ENCODE measurements at regions not wholly inside any gene's neighbourhood (a gene's known extent, or its start where the extent isn't known, plus 50 kb on each side); places are given as distances from the start of the nearest gene placed in this dataset.

GRCh38 chr2:58539973-58540372 lies 298.8 kb upstream of the FANCL start:
- H3K9ac ChIP-seq (replicated peaks in 1 of 4; ENCODE audit: extremely low read depth in 1 of 4, low read depth in 3 of 4, low read length in 3 of 4) = peak overlapping the region in 1 of 4 experiments; percentile 49; a peak in 2 of 7 replicates
- H4K5ac ChIP-seq (ENCODE audit: insufficient read length, low read depth, low read length) = peak overlapping the region; percentile 99
- H3K4ac ChIP-seq (replicated peaks; ENCODE audit: insufficient read length, low read depth, low read length) = no peak overlapping the region
- no peaks in the 10 kb centered on the region for H3K79me1 ChIP-seq (ENCODE audit: low read depth, low read length)
- H3K23me2 ChIP-seq (ENCODE audit: low read depth, low read length) = 0 out of 2 replicates have a peak, but pooled peaks cover 2% of the 10 kb centered on the region
- H4K20me1 ChIP-seq (replicated peaks in 1 of 2; ENCODE audit: control insufficient read depth in 1 of 2, insufficient read depth in 2 of 2, low read length in 2 of 2) = no peaks in the 10 kb centered on the region
- peak overlapping the region; percentile 92; the same call in 1 of the 2 replicates for H3K27ac ChIP-seq (ENCODE audit: low read depth, low read length)
- CTCF ChIA-PET (ENCODE audit: partially characterized antibody) = interaction anchor here (0.8 kb wide), 1 partner anchor 14 kb away, joined by 4 read pairs; no protein-coding TSS in a partner anchor
- FAIRE-seq = peak; percentile 95
- H2BK120ac ChIP-seq (replicated peaks; ENCODE audit: low read depth, low read length) = no peak overlapping the region
- H3K56ac ChIP-seq (replicated peaks; ENCODE audit: insufficient read length, low read depth, low read length) = no peak overlapping the region
- no peak overlapping the region for H2BK20ac ChIP-seq (ENCODE audit: low read length)
- 2% methylated on average over 4 of the region's 4 CpGs; no CpG with 5 or more reads in 1 of the 2 experiments for WGBS, 2 experiments (ENCODE audit: extremely low coverage in 1 of 2, insufficient coverage in 1 of 2, insufficient read length in 1 of 2, insufficient replicate concordance in 2 of 2, low coverage in 1 of 2, low lambda C conversion rate in 2 of 2, missing lambda C conversion rate in 1 of 2)
- no peaks in the 10 kb centered on the region for H3K36me3 ChIP-seq (ENCODE audit: control insufficient read depth in 2 of 4, insufficient read depth in 4 of 4, low read length in 3 of 4)
- no peaks in the 10 kb centered on the region for H3K79me2 ChIP-seq (ENCODE audit: control insufficient read depth in 1 of 2, insufficient read depth in 2 of 2, low read length in 2 of 2)
- H3K14ac ChIP-seq (ENCODE audit: insufficient read length) = no peak overlapping the region
- H4K91ac ChIP-seq (replicated peaks; ENCODE audit: insufficient read length, low read length) = no peak overlapping the region
- no peaks in the 10 kb centered on the region for H3K27me3 ChIP-seq (replicated peaks in 1 of 4; ENCODE audit: control insufficient read depth in 3 of 4, extremely low read depth in 1 of 4, insufficient read depth in 3 of 4, low read length in 3 of 4)
- no peak overlapping the region for H3K23ac ChIP-seq (ENCODE audit: insufficient read length)
- POLR2A ChIA-PET (ENCODE audit: partially characterized antibody) = interaction anchor here (1.0 to 1.8 kb wide), 4 partner anchors 10 to 84 kb away, joined by 3 to 5 read pairs (median 4); no protein-coding TSS in a partner anchor
- H4K8ac ChIP-seq (ENCODE audit: extremely low read depth, insufficient read depth, low read length) = no peak overlapping the region
- no peak overlapping the region; the same call in 1 of the 2 replicates for H3K18ac ChIP-seq (ENCODE audit: extremely low read depth, low read length)
- H2AK5ac ChIP-seq (ENCODE audit: low read depth, low read length) = no peak overlapping the region
- H3K4me3 ChIP-seq (ENCODE audit: extremely low read depth in 1 of 4, insufficient read depth in 2 of 4, low read depth in 3 of 4, low read length in 4 of 4) = peak overlapping the region in 2 of 4 experiments; percentile 22 to 56; a peak in 5 of 8 replicates
- H2BK12ac ChIP-seq (ENCODE audit: low read depth, low read length) = no peak overlapping the region
- 0 out of 2 replicates have a peak overlapping the region, but pooled peaks have one; percentile 1 for H2BK5ac ChIP-seq (ENCODE audit: low read depth, low read length)
- no peak for DNase-seq (ENCODE audit: low read depth in 1 of 2, low spot score in 2 of 2)
- peaks cover 2 to 56% (median 27%) of the 10 kb centered on the region in 4 experiments; a peak in 5 of 7 replicates for H3K4me1 ChIP-seq (replicated peaks in 1 of 4; ENCODE audit: control insufficient read depth in 3 of 4, insufficient read depth in 4 of 4, low read length in 3 of 4)
- peak overlapping the region; percentile 58 to 60 for H3K4me2 ChIP-seq (ENCODE audit: insufficient read depth in 1 of 2, low read depth in 2 of 2, low read length in 2 of 2)
- no peaks in the 10 kb centered on the region for H3K9me3 ChIP-seq (ENCODE audit: insufficient read depth in 2 of 2, low read depth in 1 of 2, low read length in 1 of 2)
- H2BK15ac ChIP-seq (ENCODE audit: low read length) = no peak overlapping the region
- H2AFZ ChIP-seq (ENCODE audit: low read length) = no peak overlapping the region
- TF ChIP-seq POU5F1 (IDR thresholded peaks at IDR 0.05; ENCODE audit: low read depth, low read length) (peak; percentile 95), SRF (IDR thresholded peaks at IDR 0.05; ENCODE audit: low read depth, low read length) (peak; percentile 2; the same call in 1 of the 2 replicates), ATF2 (IDR thresholded peaks at IDR 0.05; ENCODE audit: low read length) (peak; percentile 51; the same call in 1 of the 2 replicates), POLR2AphosphoS5 (IDR thresholded peaks at IDR 0.05; ENCODE audit: low read depth, low read length) (0 out of 2 replicates have a peak, but pooled peaks have one; percentile 34), BCL11A (IDR thresholded peaks at IDR 0.05; ENCODE audit: low read depth in 2 of 2, low read length in 2 of 2) (peak; percentile 36 to 62), BRCA1 (IDR thresholded peaks at IDR 0.05; ENCODE audit: low read depth, low read length) (no peak), ATF3 (IDR thresholded peaks at IDR 0.05; ENCODE audit: insufficient read depth, low read depth, low read length) (no peak), USF2 (IDR thresholded peaks at IDR 0.05; ENCODE audit: low read length) (no peak)
